Activated T-cell treated with anti-CD3 and anti-CD28 coated beads for 1 hour (primary cell): ENCODE measurements at regions not wholly inside any gene's neighbourhood (a gene's known extent, or its start where the extent isn't known, plus 50 kb on each side); places are given as distances from the start of the nearest gene placed in this dataset.

Experiments used
- DNase-seq: peaks from one replicate; pipeline ENCODE4 v3.0.0-alpha.2; 2020; ENCODE audit warnings: low read depth

DNA sequence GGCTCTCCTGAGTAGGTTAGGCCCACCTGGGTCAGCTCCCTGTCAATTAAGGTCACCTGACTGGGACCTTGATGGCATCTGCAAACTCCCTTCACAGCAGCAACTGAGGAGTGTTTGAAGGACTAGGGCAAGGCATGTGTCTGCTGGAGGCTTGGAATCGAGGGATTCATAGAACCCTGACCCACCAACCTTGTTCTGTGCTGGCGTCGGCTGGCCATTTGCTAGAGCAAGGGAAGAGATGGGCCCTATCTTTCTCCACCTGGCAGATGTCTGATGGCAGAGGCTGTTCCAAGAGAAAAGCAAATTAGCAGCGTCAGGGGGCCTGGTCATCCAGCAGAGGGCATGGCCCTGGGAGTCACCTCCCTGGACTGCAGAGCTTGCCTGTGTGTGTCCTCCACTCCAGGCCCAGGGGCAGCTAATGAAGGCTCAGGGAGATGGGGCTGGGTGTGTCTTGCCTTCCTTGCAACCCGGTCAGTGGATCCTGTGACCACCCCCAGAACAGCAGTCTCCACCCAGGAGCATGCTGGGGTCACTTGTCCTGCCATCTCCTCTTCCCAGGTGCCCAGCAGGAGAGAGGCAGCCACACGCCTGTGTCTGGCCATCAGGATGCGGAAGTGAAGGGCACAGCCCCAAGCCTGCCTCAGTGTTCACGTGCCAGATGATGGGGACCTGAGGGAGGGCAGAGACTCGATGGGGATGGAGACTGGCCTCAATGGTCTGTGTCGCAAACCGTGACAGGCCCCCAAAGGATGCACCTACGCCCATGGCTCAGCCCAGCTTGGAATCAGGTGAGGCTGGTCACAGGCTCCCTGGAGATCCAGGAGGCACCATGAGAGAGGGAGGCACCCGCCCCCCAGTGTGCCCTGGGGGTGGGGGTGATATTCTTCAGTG is 53.9 kb downstream of the BARX1 start:
- no peak for DNase-seq

DNA sequence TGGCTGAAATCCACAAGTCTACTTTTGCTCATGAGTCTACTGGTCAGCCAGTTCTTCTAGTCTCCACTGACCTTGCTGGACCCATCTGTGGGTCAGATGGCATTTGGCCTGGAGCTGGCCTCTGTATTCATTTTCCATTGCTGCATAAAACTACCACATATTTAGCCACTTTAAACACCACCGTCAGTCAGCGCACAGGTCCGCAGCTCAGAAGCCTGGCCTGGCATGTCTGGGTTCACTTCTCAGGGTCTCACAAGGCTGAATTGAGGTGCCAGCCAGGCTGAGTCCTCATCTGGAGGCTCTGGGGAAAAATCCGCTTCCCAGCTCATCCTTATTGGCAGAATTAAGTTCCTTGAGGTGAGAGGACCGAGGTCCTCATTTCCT is 54.7 kb downstream of the BARX1 start:
- DNase-seq, result no peak

DNA sequence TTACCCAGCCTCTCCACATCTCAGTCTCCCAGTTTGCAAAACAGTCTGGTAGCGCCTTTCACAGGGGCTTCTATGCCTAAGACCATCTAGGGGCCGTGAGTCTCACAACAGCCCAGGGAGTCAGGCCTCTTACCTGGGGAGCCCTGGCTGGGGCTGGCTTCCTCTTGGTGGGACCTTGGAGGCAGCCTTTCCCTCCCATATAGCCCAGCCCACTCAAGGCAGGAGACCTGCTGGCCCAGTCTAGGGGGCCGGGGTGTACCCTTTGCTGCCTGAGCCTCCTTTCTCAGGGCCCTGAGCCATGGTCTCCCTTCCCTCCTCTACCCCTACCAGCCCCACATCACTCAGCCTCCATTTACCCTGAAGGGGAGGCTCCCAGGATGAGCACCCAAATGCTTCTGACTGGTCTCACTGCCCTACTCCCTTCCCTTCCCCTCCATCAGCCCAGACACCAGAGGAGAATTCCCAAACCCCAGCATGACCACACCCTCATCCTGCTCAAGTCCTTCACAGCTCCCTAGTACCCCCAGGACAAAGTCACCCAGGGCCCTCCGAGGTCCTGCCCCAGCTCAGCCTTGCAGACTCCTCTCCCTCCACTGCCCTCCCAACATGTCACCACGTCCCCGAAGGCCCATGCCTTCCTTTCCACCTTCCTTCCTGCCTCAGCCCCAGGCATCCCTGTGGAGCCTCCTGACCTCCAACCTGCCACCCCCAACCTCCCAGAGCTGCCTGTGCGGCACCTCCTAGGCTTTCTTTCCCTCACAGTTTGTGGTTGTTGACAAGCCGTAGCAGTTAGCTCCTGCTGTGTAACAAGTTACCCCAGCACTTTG is 55.3 kb downstream of the BARX1 start:
- DNase-seq, result no peak

DNA sequence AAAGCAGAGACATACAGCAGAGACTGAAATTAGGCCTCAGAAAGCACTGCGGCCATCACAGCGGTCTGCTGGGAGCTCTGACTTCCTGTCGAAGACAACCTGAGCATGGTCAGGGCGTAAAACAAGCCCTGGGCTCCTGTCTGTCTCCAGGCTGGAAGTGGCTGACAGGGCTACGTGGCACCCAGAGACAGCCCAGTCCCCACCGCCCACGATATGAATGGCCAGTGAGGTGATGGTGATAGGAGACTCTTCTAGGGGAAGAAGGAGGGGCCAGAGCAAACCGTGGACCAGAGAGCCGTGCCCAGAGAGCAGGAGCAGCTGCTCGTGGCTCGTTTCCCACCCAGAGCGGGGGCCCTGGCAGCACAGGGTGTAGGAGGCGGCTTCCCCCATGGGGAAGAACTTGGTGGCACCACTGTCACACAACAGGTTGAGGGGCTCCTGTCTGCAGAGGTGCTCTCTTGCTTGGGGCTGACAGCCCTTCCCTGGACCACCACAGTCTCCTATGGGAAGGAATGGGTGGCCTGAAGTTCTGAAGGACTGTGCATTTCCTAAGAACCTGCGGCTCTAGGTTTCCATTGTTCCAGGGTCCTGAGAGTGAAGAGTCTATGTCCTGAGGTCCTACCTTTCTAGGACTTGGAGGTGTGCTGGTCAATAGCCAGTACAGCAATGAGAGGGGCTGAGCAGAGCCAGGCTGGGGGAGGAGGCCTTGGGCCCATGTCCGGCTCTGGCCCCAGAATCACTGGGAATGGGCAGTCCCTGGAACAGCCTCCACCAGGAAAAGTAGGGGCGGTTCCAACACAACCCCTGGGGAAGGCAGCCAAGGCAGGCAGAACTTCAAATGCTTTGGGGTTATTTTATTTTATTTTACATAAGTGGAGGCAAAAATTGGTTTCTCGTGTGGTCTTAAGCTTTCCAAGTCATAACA is 56.4 kb downstream of the BARX1 start:
- DNase-seq, result no peak

DNA sequence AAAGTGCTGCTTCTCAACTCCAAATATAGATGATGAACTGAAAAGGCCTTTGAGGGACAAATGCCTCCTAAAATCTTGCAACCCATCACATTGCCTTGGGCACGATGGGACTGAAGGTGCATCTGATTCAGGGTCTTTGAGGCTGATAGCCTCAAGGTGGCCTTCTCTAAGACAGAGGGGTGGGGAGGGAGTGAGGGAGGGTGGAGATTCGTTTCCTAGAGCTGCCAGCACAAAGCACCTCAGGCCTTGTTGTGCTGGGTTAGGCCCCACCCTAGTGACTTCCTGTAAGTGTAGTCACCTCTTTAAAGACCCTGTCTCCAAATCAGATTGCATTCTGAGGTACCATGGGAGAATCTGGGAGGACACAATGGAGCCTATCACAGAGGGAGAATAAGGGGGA is 57.1 kb downstream of the BARX1 start:
- DNase-seq, result no peak

DNA sequence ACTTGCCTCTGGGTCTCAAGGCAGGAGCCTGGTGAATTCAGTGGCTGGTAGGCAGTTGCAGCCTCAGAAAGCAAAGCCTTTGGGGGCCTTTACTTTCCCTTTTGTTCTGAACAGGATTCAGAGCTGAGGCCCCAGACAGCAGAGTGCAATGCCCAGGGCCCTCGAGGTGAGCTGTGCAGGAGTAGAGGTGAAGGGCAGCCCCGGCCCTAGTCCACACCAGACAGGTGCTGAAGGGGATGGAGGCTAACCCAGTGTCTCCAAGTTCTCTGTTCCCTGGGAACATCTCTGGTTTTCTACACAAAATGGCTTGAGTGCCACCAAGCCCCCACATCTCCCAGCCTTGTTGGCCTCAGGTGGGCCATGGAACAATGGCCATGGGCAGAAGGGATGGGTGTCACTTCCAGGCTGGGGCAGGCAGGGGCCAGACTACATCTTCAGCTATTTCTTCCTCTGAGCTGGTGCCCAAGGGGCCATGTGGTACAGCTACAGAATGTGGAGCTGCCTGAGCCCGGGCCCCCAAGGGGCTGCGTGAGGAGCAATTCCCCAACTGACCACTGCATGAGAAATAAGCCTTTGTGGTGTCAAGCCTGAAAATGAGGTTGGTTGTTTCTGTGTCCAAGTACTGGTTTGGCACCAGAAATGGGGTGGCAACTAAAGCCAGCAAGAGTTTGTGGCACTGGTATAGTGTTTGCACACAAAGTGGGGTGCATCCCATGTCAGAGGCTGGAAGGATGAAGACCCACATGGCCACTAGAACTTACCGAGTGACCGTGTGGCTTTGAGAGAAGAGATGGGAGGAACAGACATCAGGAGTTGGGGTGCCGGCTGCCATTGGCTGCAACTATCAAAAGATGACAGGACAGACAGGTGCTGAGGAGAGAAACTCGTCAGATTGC is 57.8 kb downstream of the BARX1 start:
- DNase-seq, result no peak

DNA sequence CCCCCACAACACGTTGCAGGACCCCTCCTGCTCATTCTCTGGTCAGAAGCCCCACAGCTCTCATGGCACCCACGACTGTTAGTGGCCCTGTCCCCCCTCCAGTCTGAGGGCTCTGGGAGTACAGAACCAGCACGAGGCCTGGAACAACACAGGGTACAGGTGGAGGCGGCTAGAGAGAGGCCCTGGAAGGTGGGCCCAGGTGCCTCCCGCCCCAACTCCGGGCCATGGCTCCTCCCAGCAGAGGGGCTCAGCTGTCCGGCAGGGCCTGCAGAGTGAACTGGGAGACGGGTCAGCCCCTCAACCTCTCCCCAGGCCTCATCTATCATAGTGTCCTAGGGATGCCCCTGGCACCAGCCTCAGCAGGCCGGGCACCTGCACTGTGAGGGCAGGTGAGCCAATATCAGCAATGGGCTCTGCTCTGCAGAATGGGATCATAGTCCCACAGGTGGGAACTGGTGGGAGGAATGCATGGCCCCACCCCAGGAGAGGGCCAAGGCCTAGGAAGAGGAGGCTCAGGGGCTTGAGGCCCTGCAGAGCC is 58.6 kb downstream of the BARX1 start:
- DNase-seq, result no peak

DNA sequence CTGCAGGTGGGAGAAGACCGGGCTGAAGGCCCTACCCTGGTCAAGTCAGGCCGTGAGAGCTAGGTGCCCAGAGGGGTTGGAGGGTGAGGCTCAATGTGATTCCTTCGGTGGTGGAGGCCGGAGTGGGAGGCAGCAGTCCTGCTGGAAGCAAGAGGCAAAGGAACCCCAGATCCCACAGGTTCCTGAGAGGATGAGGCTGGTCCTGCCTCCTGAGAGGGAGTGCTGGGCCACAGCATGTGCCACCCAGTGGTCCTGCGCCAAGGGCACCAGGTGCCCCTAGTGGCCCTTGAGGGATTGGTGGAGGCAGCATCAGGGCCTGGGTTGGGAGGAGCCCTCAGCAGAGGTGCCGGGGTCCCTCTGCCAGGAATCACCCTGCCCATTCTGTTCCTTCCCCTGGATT is 59.1 kb downstream of the BARX1 start:
- DNase-seq, result no peak

DNA sequence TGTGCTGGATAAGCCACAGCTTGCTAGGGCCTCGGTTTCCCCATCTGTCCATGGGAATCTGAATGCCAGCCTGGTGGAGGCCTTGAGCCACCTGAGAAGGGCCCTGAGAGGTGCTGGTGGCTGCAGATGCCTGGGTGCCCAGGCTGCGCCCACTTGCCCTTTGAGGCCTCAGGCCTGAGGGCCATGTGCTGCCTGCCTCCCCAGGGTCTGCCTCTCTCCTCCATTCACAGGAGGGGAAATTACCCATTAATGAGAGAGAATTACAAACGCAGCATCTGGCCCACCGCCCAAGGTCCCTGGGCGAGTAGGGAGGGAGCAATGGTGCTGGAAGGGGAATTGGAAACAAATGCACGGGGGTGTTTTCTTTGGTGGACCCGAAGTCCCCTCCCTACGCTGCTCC is 59.6 kb downstream of the BARX1 start:
- no peak for DNase-seq

DNA sequence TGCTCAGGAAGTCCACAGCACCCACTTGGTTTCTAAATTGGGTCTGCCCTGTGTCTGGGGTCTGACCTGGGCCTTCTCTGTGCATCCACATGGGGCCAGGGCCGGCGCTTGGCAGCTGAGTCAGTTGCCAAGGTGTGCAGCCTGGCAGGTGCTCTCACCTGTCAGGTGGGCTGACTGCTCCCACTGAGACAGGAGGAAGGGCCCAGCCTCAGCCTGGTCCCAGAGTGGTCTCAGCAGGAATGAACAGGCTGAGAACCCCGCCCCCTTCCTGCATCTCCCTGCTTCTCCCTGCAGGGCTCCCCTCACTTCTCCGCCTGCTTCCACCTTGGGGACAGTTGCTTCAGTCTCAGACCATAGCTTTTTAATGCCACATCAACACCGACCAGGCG is 60.5 kb downstream of the BARX1 start:
- DNase-seq, result no peak

DNA sequence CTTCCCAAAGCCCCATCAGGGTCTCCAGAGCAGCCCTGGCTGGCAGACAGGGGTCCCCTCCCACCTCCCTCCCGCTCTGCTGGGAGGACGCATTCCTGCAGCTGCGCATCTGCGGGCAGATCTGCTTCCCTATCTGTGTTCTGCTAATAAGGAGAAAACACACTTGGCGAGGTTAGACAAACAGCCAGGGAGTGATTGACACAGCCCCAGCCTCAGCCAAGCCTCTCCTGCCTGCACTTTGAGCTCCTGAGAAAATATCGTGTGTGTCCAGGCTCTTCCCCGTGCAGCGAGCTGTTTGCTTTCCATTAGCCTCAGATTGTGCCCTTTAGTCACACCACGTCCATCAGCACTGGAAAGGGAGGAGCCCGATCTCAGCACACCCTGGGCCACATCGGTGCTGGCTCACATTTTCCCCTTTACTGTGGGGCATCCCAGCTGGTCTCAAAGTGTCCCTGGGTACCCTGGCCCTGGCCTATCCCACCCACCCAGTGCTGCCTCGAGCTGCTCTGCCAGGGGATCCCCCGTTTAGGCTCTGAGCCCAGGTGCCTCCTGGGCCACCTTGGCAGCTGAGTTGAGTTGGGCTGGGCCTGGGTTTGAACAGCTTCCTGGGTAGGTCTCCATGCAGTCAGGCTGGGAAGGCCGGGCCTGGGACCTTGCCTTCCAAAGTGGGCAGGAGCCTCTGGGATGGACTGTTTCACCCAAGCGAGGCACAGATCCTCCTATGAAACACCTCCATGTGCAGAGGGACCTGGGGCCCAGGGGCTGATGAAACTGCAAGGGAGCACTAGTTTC is 61.1 kb downstream of the BARX1 start:
- DNase-seq, result no peak

DNA sequence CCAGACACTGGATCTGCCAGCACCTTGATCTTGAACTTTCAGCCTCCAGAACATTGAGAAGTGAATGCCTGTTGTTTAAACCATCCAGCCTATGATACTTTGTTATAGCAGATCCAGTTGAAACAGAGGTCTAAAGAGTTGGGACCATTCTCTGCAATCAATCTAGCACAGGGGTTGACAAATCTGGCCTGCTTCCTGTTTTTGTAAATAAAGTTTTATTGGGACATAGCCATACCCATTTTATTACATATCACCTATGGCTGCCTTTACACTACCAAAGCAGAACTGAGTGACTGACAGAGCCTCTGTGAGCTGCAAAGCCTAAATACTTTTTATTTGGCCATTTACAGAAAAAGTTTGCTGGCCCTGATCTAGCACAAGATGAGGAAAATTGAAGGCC is 62.0 kb downstream of the BARX1 start:
- no peak for DNase-seq

DNA sequence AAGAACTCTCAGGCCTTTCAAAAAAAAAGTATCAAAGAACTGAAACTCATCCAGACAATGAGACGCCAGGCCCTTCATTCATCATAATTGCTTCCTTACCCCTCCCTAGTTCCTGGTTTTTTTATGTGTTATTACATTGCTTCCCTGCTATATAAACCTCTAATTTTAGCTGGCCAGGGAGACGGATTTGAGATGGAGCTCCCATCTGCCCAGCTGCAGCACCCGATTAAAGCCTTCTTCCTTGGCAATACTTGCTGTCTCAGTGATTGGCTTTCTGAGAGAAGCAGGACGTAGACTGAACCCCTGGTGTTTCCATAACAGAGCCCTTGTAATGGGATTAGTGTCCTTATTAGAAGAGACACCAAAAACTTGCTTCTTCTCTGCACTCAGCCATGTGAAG is 62.4 kb downstream of the BARX1 start:
- DNase-seq, result no peak

DNA sequence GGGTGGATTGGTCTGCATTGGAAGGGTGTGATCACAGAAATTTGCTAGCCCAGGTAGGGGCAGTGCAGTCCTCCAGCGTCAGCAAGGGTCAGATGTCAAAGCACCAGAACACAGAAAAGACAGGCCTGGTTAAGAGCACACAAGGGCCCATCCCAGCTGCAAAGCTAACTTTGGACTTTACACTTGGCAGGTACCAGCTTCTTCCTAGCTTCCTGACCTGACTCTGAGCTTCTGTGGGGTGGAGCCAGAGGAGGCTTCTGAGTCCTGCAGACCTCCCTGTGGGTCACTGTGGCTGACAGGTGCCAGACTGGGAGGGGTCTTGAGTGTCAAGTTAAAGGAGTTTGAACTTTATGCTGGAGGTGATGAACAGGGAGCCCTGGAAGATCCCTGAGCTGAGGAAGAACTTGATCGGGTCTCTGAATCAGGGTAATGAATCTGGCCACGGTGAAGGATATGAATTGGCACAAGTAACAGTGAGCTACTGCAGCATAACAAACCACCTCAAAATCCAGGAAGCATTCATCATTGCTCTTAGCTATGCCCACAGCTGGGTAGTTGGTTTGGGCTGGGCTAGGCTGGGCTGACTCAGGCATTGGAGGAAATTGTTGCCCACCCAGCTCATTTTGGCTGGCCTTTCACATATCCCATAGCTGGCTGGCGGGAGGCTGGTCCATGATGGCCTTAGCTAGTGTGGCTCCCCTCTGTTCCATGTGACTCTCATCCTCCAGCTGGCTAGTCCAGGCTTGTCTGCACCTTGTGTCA is 63.4 kb downstream of the BARX1 start:
- no peak for DNase-seq

DNA sequence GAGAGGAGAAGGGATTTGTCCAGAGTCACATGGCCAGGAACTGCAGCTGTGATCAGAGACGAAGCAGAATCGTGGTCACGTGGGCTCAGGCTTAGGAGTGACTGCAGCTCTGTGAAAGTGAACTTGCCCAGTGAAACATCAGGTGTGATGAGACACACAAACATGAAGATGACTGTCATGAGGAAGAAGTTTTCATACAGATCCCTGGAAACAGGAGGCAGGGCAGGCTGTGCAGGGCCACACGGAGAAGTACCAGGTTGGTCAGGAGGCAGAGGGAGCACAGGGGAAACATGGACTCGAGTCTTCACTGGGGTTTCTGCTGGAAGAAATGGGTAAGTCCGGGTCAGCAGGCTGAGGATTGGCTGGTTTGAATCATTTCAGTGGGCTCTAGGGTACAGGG is 64.1 kb downstream of the BARX1 start:
- DNase-seq, result no peak

DNA sequence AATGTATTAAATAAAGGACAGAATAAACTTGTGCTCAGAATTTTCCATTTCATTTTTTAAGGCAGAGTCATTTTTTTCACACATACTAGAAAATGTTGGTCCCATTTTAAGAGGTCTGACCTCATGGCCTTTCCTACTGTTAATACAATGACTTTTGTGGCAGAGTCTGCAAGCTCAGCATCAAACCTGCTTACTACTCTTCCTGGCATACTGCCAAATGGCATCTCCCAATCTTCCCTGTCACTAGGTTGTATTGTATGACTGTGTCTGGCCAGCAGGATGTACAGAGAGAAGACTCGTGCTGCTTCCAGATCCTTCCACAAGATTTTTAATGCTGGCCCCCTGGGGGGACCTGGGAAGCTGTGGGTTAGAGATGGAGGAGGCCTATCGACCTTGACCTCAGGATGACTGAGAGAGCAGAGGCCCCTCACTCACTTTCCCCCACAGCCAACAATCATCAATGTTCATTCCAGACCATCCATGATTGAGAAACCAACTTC is 64.7 kb downstream of the BARX1 start:
- no peak for DNase-seq

DNA sequence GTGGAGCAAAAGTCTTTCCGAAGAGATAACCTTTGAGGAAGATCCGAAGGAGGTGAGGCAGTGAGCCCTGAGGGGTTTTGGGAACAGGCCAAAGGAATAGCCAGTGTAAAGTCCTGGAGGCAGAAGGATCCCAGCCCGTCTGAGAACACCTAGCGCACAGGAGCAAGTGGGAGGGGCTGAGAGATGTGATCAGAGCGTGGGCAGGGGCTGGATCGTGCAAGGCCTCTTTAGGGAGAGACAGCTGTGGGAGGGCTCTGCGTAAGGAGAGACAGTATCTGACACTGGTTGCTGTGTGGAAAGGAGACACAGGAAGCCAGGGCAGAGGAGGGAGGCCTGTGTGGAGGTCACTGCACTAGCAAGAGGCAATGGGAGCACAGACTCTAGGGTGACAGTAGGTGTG is 68.2 kb downstream of the BARX1 start:
- no peak for DNase-seq

DNA sequence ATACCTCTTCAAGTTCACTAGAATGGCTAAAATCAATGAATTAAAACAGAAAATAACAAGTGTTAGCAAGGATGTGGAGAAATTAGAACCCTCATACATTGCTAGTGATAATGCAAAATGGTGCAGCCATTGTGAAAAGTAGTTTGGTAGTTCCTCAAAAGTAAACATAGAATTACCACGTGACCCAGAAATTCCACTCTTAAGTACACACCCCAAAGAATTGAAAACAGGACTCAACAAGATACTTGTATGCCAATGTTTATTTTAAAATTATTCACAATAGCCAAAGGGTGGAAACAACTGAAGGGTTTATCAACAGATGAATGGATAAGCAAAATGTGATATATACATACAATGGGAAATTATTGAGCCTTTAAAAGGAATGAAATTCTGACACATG is 70.3 kb downstream of the BARX1 start:
- DNase-seq, result no peak
